SK-N-SH treated with all-trans-retinoic acid at 6 μM for 48 hours (cell line): ENCODE measurements at regions not wholly inside any gene's neighbourhood (a gene's known extent, or its start where the extent isn't known, plus 50 kb on each side); places are given as distances from the start of the nearest gene placed in this dataset.

ENCODE experiments used
- ATAC-seq: fragments of 200-7000 bp; cut with Tn5 transposase; 3 replicates; pipeline ENCODE4 v1.9.1; 2020; ENCODE audit warnings: mild to moderate bottlenecking, moderate library complexity
- CSRNP3 ChIP-seq: fragments of 250-450 bp; sonication (Bioruptor Pico); IDR thresholded peaks from 2 replicates; pipeline ENCODE4 v1.5.1; 2021; ENCODE audit warnings: mild to moderate bottlenecking, moderate library complexity
- ESRRG ChIP-seq: fragments of 250-450 bp; sonication (Bioruptor Pico); IDR thresholded peaks from 2 replicates; pipeline ENCODE4 v1.6.1; 2021; ENCODE audit warnings: mild to moderate bottlenecking
- OSR1 ChIP-seq: fragments of 250-450 bp; sonication (Bioruptor Pico); IDR thresholded peaks from 2 replicates; pipeline ENCODE4 v1.8.0; 2022; ENCODE audit warnings: moderate library complexity, mild to moderate bottlenecking, inconsistent platforms
- PATZ1 ChIP-seq: fragments of 250-450 bp; sonication (Bioruptor Pico); IDR thresholded peaks from 2 replicates; pipeline ENCODE4 v1.8.0; 2020; ENCODE audit warnings: mild to moderate bottlenecking, moderate library complexity, borderline replicate concordance
- POU6F1 ChIP-seq: fragments of 250-450 bp; sonication (Bioruptor Pico); IDR thresholded peaks from 2 replicates; pipeline ENCODE4 v1.8.0; 2021; ENCODE audit warnings: low read depth, mild to moderate bottlenecking, moderate library complexity, borderline replicate concordance
- PPARA ChIP-seq: fragments of 250-450 bp; sonication (Bioruptor Pico); IDR thresholded peaks from 2 replicates; pipeline ENCODE4 v1.5.0; 2020; ENCODE audit warnings: mild to moderate bottlenecking, borderline replicate concordance
- RARB ChIP-seq: fragments of 250-450 bp; sonication (Bioruptor Pico); IDR thresholded peaks from 2 replicates; pipeline ENCODE4 v1.8.0; 2021; ENCODE audit warnings: mild to moderate bottlenecking, moderate library complexity
- SNAI2 ChIP-seq: fragments of 250-450 bp; sonication (Bioruptor Pico); IDR thresholded peaks from 2 replicates; pipeline ENCODE4 v1.5.0; 2020; ENCODE audit warnings: mild to moderate bottlenecking, moderate library complexity
- TCF4 ChIP-seq: fragments of 250-450 bp; sonication (Bioruptor Pico); IDR thresholded peaks from 2 replicates; pipeline ENCODE4 v1.8.0; 2021; ENCODE audit warnings: mild to moderate bottlenecking, moderate library complexity, borderline replicate concordance
- ZC3H10 ChIP-seq: fragments of 250-450 bp; sonication (Bioruptor Pico); IDR thresholded peaks from 2 replicates; pipeline ENCODE4 v1.5.1; 2021; ENCODE audit warnings: mild to moderate bottlenecking, moderate library complexity
- ZFP3 ChIP-seq: fragments of 250-450 bp; sonication (Bioruptor Pico); IDR thresholded peaks from 2 replicates; pipeline ENCODE4 v1.5.0; 2020; ENCODE audit warnings: mild to moderate bottlenecking, moderate library complexity
- ZFP30 ChIP-seq: fragments of 450-650 bp; formaldehyde crosslinking; IDR thresholded peaks from 2 replicates; pipeline ENCODE4 v1.5.0; 2022; ENCODE audit warnings: mild to moderate bottlenecking, moderate library complexity
- ZNF70 ChIP-seq: fragments of 450-650 bp; formaldehyde crosslinking; IDR thresholded peaks from 2 replicates; pipeline ENCODE4 v1.5.0; 2020; ENCODE audit warnings: mild to moderate bottlenecking, moderate library complexity
- TF ChIP-seq, protein P1 (sequence below): fragments of 250-450 bp; sonication (Bioruptor Pico); IDR thresholded peaks from 2 replicates; pipeline ENCODE4 v1.5.1; 2020; ENCODE audit warnings: low read depth, mild to moderate bottlenecking, moderate library complexity

- no peak for TF ChIP-seq ZC3H10 (CRISPR knock-in tag)
- TF ChIP-seq, all 23 proteins: peak for 0
Observed at GRCh38 chr21:28592205-28592865, 400.3 kb downstream of the LTN1 start (continued).

- no peak for TF ChIP-seq ZNF70 (CRISPR knock-in tag)
- TF ChIP-seq, protein P1, sequence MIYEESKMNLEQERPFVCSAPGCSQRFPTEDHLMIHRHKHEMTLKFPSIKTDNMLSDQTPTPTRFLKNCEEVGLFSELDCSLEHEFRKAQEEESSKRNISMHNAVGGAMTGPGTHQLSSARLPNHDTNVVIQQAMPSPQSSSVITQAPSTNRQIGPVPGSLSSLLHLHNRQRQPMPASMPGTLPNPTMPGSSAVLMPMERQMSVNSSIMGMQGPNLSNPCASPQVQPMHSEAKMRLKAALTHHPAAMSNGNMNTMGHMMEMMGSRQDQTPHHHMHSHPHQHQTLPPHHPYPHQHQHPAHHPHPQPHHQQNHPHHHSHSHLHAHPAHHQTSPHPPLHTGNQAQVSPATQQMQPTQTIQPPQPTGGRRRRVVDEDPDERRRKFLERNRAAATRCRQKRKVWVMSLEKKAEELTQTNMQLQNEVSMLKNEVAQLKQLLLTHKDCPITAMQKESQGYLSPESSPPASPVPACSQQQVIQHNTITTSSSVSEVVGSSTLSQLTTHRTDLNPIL (CRISPR knock-in tag) = no peak
- no peak for TF ChIP-seq CSRNP3 (CRISPR knock-in tag)
- TF ChIP-seq, all 23 proteins: peak for 0
- ATAC-seq = no peak
Observed at GRCh38 chr21:28590676-28591075, 402.0 kb downstream of the LTN1 start.

DNA sequence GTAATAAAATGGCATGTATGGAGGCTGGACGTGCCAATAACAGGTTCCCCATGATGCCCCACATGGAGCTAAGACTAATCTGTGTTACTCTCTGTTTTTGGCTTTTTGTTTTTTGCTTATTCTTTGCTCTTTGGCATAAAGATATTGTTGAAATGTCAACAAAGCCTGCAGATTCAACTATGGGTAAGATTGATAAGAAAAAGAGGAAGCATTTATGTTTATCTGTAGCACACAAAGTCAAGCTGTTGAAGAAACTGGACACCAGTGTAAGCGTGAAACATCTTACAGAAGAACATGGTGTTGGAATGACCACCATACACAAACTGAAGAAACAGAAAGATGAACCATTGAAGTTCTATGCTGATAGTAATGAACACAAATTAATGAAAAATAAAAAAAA lies 402.7 kb downstream of the LTN1 start:
- ATAC-seq = no peak
- TF ChIP-seq ZNF70 (CRISPR knock-in tag) (no peak), PPARA (no peak), OSR1 (CRISPR knock-in tag) (no peak), ZFP30 (CRISPR knock-in tag) (no peak), CSRNP3 (CRISPR knock-in tag) (no peak)
- TF ChIP-seq, protein P1 (CRISPR knock-in tag) = no peak
- TF ChIP-seq, all 23 proteins: peak for 0

DNA sequence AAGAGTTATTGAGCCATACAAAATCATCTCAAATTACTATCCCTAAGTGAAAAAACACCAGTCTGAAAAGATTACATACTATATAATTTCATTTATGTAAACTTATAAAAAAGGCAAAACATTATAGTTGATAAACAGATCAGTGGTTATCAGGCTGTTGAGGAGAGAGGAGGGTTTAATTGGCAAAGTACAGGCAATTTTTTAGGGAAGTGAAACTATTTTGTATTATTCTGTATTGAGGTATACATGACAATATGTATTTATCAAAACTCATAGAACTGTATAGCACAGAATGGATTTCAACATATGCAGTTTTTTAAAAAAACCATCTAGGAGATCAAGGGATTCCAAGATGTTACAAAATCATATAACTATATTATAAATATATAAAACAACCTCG lies 403.7 kb downstream of the LTN1 start:
- no peak for TF ChIP-seq ZFP30 (CRISPR knock-in tag)
- no peak for TF ChIP-seq ESRRG (CRISPR knock-in tag)
- TF ChIP-seq RARB = no peak
- no peak for TF ChIP-seq PATZ1 (CRISPR knock-in tag)
- TF ChIP-seq, protein P1 (CRISPR knock-in tag) = no peak
- TF ChIP-seq ZC3H10 (CRISPR knock-in tag) = no peak
- TF ChIP-seq TCF4 (CRISPR knock-in tag) = no peak
- TF ChIP-seq SNAI2 (CRISPR knock-in tag) = no peak
- no peak for TF ChIP-seq ZNF70 (CRISPR knock-in tag)
- TF ChIP-seq ZFP3 = no peak
- TF ChIP-seq POU6F1 (CRISPR knock-in tag) = no peak
- TF ChIP-seq, all 23 proteins: peak for 0
- ATAC-seq = no peak
